HG03045 (cell line): ENCODE measurements at regions not wholly inside any gene's neighbourhood (a gene's known extent, or its start where the extent isn't known, plus 50 kb on each side); places are given as distances from the start of the nearest gene placed in this dataset.

Experiments
- ATAC-seq: cut with Tn5 transposase; IDR thresholded peaks from one replicate; pipeline ENCODE4 v1.9.1; 2021; ENCODE audit warnings: mild to moderate bottlenecking, moderate library complexity; ENCODE audit not compliant: unreplicated experiment

GRCh38 chr20:11118802-11119380 is 445.1 kb upstream of the JAG1 start:
- no peak for ATAC-seq

- ATAC-seq, result no peak
These were observed 445.8 kb upstream of the JAG1 start for GRCh38 chr20:11119573-11119972.

DNA sequence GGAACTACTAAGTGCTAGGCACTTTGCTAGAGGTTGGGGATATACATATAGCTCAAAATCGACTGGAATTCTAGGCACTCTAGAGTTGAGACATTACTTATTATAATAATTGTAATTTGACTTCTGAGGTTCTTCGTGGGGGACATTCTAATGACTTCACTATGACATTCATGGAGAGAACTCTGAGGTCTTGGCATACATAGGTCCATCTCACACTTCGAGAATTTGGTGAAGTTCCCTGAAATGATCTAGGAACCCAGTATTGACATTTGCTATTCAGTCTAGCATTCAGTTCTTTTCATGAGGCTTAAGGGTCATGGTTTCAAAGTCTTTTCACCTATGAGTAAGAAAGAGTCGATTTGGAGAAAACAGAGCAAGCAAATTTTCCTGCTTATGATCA is 446.6 kb upstream of the JAG1 start:
- no peak for ATAC-seq

DNA sequence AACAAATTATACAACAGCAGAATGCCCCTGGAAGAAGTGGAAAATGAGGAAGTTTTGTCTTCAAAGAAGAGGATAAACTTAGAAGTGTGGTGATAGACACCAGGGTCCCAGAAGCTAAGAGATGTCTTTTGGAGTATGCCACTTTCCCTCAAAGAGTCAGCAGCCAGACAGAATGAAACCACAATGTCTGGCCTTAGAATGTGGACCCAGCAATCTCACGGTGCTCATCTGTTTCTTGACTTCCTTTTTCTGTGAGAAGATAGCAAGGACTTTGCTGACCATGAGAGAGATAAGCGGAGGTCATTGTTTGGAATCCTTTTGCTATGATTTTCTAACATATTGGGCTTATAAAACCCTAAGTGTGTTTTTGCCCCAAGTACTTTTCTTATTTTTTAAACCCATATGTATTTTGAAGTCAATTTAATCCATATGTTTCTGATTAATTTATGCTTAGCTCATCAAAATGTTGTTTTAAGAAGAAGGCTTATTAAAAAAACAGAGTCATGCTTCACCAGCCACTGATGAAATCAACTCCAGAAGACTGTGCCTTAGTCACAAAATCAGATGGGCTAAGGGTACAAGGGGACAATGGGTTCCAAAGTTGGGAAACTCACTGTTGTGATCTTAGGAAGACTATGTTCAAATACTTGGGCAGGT is 451.2 kb upstream of the JAG1 start:
- ATAC-seq, result no peak

- ATAC-seq, result no peak
These were observed 454.5 kb upstream of the JAG1 start for GRCh38 chr20:11128220-11128718.

- ATAC-seq, result no peak
These were observed 454.9 kb upstream of the JAG1 start for GRCh38 chr20:11128721-11129120.

DNA sequence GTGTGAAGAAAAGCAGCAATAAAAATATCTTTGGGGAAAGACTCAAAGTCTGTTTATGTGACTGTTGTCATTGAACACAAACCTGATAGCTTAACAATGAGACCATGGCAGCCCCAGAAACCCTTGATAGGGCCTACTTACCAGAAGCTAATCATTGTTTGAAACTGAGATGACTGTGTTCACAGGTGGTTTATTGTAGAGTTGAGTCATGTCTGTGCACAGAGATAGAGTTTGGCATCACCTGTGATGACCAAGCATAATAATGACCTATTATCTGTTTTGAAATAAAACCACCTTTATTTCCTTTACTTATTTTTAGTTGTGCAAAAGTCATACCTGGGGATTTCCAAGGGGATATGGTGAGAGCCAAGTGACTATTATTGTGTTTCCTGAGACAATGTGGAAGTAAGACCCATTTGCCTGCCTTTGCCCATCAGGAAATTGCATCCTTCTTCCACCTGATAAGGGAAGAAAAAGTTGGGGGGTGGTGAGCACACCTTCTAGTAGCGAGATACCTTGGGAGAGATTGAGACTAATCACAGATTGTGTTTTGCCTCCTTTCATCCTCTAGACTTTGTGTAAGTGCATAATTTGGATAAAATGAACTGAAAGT is 456.9 kb upstream of the JAG1 start:
- no peak for ATAC-seq

- ATAC-seq, result no peak
These were observed 459.1 kb upstream of the JAG1 start for GRCh38 chr20:11132819-11133415.

- no peak for ATAC-seq
These were observed 462.9 kb upstream of the JAG1 start for GRCh38 chr20:11136691-11137090.

DNA sequence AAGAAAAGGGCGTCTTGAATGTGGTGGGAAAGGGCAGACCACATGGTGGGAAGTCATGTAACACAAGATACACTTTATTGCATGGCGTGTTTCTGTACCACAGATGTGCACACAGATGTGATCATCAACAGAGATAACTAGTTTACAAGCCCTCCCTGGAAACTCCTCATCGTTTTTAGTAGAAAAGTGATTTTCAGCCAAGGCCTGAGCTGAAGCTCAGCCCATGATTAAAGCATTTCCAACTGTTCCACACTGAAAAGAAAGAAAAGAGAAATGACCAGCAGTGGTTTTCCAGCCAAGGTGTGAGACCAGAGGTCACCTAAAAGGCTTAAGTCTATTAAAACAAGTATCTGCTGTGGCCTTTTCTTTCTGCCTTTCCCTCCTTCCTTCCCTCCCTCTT is 463.9 kb upstream of the JAG1 start:
- no peak for ATAC-seq

GRCh38 chr20:11140359-11140758 is 466.6 kb upstream of the JAG1 start:
- ATAC-seq, result no peak

- no peak for ATAC-seq
These were observed 469.7 kb upstream of the JAG1 start for GRCh38 chr20:11143481-11143880.

DNA sequence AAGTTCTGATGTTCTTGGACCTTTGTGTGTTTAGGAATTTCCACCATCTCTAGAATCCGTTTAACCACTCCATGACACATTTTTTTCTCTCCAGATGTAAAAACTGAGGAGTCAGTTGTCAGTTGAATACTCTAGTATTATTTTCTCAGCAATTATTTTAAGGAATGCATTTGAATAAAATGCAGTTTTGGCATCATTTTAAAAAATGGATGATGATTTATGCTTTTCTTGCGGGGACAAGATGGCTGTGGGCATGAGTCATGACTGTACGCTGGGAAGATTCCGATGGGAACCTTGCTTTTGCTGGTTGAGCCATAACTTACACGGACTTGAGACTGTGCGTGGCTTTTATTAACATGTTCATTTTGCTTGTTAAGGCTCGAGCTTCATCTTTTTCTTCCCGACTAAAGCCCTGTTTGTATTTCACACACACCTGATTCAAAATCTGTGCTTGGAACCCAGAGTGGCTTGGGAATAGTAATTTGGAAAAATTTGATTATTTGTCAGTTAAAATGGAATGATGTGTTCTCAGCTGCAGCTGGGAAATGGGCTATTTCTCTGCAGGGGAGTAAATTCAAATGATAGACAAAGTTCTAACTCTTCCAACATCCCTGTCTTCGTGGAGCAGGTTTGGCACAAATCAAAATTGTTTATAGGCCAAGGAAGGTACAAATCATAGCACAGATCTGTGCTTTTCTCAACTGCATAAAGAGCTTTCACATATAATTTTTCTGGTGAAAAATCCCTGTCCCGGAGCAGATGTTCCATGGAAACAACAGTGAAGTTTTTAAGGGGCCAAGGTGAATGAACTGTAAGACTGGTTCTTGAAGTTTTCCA is 470.5 kb upstream of the JAG1 start:
- ATAC-seq, result no peak

DNA sequence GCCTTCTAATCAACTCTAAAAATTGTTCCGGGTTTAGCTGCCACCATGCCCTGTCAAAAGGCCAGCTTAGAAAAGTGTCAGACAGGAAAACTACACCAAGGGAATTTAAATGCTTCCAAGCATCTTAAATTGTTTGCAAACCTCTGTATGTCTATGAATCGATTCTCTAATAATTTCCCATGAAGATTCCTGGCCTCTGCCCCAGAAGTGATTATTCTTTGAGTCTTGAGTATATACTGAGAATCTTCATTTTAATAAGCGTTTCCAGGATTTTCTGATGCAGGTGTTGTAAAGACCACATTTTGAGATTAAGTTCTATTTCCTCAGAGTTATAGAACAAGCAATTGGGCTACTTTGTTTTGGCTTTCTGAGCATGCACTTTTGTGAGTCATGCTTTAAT is 471.8 kb upstream of the JAG1 start:
- no peak for ATAC-seq

DNA sequence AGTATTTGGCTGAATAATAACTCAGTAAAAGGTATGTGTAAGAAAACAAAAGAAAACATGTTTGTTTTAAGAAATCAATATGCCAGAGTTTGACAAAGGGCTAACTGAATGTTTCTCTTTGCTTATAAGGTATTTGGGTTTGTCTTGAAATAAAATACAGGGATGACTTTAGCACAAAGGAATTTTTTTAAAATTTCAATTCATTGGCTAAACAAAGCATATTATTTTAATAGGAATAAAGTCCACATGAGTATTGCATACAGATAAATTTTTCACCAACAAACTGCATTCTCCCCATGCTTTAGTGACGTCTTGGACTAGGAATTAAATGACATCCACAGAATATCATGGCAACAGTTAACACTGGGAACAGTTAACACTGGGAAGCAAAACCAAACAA is 480.0 kb upstream of the JAG1 start:
- no peak for ATAC-seq

DNA sequence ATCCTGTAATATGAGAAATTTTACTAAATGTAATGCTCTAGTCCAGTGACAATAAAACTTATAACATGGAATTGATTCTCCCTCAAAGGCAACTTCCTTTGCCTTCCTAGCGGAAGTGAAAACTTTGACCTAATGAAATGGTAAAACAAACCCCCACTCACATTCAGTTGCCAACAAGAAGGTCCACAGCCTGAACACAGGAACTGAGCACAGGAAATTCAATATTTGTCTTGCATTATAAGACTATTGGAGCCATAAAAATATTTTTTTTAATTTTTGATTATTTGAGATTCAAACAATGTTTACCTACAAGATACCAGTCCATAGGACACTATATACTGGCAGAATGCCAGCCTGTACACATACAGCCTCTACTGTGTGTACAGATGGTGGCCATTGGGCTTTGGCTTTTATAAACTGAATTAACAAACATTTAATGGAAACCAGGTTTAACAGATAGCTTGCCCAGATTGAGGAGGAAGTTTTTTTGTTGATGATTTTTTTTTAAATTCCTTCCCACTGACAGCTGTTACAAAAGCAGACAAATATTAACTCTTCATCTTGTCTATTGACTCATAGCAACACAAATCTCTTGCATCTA is 481.5 kb upstream of the JAG1 start:
- ATAC-seq, result no peak

DNA sequence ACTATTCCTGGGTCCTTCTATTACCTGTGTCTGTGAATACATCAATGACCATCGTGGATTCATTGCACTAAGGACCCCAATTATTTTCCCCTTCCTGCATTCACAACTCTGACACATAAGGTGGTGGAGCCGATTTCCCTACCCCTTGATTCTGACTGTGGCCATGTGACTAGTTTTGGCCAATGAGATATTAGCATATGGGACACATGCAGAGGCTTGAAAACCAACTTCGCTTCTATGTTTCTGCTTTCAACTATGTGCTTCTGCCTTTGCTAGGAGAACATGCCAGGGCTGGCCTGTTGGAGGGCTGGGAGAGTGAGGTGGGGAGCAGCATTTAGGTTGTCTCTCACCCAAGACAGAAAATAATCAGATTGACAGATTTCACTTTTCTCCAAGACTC is 483.1 kb upstream of the JAG1 start:
- ATAC-seq, result no peak

DNA sequence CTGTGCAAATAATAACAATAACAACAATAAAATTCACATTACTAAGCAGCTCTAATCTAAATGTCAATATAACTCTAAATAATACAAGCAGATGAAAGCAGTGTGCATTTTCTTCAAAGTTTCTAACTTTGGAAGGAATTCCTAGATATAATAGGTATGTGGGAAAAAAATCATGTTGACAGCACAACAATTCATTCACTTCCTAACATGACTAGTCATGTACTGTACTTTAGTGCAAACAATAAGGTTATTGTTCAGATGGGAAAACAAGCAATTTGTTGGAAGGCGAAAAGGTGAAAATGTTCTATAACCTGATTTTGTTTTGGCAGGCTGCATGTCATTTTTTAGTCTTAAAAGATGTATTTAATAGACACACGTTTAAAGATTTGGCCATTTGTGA is 484.3 kb upstream of the JAG1 start:
- ATAC-seq, result no peak

DNA sequence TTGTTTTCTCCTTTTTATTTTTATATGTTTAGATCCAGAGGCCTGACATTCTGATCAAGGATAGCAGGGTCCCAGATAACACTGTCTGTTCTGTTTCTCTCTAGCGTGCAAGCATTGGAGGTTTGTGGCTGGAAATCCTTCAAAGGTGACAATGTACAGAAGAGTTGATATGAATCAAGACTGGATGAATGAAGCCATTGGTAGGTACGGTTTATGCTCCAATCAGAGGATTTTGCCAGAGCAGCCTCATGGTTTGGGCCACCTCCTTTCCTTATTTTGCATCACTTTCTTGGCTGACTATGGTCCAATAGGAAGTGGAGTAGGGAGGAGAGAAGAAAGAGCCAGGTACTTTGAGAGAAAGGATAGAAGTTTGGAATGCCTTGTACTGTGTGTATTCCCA is 484.8 kb upstream of the JAG1 start:
- no peak for ATAC-seq

- no peak for ATAC-seq
These were observed 485.9 kb upstream of the JAG1 start for GRCh38 chr20:11159728-11160127.
